GM19035 (cell line): ENCODE measurements at regions not wholly inside any gene's neighbourhood (a gene's known extent, or its start where the extent isn't known, plus 50 kb on each side); places are given as distances from the start of the nearest gene placed in this dataset.
"Not testable (repeated sequence)": the region's sequence is repeated elsewhere in the genome, so short reads cannot be mapped to it uniquely, and the experiment has no call there.

Experiments
- ATAC-seq: cut with Tn5 transposase; IDR thresholded peaks from one replicate; pipeline ENCODE4 v1.9.1; 2021; ENCODE audit not compliant: unreplicated experiment

DNA sequence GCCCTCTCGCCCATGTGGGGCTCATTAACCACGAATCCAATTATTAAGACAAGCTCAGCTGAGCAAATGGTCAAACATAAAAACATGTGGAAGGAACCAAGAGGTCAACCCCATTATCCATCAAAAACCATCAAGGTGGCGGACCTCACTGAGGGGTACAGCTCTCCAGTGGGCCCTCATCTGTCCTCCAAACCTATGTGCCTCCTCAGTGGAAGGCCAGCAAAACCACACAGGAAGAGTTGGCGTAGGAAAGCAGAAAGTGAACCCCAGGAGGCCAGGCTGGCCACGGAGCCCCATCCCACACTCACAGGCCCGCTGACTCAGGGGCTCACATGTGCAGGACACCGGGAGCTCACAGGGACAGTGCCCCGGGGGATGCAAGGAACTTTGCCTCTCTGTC is 66.5 kb upstream of the CLEC6A start:
- ATAC-seq: not testable (repeated sequence)

DNA sequence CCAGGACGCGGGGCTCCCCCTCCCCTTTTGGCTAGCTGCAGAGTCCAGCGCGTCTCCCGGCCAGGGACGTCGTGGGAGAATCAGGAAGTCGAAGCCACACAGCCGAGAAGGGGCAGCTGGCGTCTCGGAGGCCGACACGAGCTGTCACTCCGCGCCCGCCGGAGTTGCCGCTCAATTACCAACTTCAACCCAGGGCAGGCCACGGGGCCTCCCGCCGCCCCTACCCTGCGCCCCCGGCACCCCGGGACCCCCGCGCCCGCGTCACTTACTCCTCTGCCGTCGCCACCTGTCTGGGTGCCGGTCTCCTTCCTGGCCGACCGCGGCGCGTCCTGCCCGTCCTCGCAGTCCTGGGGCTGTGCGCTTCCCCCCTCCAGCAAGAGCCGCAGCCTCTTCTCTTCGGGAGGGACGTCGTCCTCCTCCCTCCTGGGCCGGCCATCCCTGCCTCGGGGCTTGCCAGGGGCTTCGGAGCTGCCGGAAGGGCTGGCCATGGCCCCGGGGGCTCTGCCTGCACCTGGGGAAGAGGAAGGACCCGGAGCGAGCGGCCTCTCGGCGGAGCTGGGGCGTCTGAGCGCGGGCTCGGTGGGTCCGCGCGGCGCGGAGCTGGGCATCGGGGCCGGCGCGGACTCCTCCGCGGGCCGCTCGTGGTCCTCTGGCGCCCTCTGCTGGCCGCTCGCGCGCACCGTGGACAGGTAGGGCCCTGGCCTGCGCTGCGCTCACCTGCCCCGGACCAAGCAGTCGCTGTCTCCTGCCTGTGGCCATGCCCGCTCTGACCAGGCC is 65.6 kb upstream of the CLEC6A start:
- not testable (repeated sequence) for ATAC-seq

DNA sequence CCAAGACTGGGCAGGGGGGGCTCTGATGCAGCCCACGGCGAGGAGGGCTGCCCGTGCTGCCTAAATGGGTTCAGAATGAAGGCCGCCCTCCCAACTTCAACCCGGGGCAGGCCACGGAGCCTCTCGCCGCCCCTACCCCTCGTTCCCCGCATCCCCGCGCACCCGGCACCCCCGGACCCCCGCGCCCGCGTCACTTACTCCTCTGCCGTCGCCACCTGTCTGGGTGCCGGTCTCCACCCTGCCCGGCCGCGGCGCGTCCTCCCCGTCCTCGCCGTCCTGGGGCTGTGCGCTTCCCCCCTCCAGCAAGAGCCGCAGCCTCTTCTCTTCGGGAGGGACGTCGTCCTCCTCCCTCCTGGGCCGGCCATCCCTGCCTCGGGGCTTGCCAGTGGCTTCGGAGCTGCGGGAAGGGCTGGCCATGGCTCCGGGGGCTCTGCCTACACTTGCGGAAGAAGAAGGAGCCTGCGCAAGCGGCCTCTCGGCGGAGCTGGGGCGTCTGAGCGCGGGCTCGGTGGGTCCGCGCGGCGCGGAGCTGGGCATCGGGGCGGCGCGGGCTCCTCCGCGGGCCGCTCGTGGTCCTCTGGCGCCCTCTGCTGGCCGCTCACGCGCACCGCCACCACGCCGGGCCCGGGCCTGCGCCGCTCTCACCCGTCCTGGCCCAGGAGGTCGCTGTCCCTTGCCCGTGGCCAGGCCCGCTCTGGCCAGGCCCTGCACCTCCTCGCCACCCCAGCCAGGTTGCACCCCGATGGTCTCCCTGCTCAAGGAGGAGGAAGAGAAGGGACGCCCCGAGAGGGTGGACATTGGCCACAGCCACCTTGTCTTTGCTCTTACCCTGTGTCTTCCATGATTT is 59.3 kb upstream of the CLEC6A start:
- ATAC-seq: peak; percentile 70

DNA sequence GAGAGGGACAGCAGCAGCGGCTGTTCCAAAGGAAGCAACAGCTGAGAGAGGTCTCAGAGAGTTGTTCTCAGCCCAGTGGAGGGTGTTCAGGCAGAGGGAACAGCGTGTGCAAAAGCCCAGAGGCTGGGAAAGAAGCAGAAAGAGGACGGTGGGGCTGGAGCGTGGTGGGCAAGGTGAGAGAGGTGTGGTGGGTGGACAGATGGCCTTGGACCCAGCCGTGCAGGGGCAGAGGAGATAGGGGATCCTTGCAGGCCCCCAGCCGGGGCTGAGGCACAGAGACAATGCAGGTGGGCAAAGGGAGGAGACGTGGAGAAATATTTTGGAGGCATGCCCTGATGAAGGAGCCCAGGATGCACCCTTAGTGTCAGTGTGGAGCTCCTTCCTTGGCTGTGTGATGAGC is 58.4 kb upstream of the CLEC6A start:
- ATAC-seq: not testable (repeated sequence)

DNA sequence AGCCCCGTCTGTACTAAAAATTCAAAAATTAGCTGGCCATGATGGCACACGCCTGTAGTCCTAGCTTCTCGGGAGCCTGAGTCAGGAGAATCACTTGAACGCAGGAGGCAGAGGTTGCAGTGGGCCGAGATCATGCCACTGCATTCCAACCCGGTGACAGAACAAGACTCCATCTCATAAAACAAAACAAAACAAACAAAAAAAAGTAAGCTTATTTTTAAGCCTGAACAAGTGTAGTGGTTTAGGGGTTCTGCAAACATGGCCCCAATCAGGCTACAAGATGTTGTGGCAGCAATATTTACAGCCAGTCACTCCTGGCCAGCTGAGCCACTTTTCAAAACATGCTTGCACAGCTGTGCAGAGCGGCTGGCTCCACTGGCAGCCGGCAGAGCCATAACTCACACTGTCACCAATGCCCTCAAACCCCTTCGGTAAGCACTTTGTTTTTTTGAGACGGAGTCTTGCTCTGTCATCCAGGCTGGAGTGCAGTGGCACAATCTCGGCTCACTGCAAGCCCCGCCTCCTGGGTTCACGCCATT is 56.2 kb upstream of the CLEC6A start:
- not testable (repeated sequence) for ATAC-seq

DNA sequence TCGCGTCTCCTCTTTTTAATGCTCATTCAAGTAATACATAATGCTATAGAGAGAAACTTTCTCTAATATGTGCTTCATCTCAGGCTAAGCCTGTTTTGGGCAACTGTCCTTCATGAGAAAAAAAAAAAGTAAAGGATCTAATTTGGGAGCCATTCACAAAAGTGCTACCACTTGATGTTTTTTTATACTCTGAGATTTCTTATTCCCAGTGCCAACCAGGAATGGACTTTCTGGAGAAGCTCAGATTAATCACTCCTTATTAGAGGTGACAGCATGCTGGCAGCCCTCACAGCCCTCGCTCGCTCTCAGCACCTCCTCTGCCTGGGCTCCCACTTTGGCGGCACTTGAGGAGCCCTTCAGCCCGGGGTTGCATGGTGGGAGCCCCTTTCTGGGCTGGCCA is 51.9 kb upstream of the CLEC6A start:
- ATAC-seq: not testable (repeated sequence)

DNA sequence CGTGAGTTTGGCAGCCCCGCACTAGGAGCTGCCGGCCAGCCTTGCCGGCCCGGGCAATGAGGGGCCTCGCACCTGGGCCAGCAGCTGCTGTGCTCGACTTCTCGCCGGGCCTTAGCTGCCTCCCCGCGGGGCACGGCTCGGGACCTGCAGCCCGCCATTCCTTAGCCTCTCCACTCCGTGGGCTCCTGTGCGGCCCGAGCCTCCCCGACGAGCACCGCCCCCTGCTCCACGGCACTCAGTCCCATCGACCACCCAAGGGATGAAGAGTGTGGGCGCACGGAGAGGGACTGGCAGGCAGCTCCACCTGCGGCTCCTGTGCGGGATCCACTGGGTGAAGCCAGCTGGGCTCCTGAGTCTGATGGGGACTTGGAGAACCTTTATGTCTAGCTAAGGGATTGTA is 51.4 kb upstream of the CLEC6A start:
- ATAC-seq: not testable (repeated sequence)
